ENCODE measurements at regions not wholly inside any gene's neighbourhood (a gene's known extent, or its start where the extent isn't known, plus 50 kb on each side); places are given as distances from the start of the nearest gene placed in this dataset.

DNA sequence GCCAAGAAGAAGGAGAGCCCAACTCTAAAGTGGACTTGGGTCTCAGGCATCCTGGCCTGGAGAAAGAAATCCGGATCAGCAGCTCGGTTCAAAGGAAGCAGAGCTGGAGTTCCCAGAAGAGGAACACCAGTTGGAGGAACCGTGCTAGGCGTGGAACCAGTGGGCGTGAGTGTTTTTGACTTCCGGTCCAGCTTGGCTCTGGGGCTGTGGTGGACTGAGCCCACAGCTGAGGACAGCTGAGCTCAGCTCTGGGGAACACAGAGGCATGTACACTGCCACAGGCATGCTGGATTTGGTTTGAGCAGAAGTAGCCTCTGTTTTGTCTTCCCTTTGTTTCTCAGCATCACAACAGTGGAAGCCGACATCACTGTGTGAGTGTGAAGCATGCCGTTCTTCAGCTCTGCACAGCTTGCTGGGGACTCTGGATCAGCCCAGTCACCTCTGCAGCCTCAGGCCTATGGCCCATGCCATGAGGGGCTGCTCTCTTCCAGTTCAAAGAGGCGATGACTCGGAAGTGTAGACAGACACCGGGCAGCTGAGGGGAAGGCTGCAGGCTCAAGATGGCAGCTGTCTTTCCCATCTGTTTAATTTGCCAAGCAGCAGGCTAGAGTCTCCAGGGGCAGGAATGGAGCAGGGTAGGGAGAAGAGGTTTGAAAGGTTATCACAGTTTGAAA, 185.8 kb upstream of the UBE3A start:
- peak overlapping the region; percentile 57 for H2AFZ ChIP-seq
- H3K9me3 ChIP-seq (ENCODE audit: low read depth): no peaks in the 10 kb centered on the region
- H3K4me3 ChIP-seq: no peak overlapping the region
- no peaks in the 10 kb centered on the region for H4K20me1 ChIP-seq (ENCODE audit: insufficient read depth)
- H3K36me3 ChIP-seq (ENCODE audit: low read depth): no peaks in the 10 kb centered on the region
- H3K4me1 ChIP-seq (ENCODE audit: insufficient read depth): no peaks in the 10 kb centered on the region
- in situ Hi-C loops (cut with MboI): no loop called here
- 19 to 20% methylated on average over 11 of the region's 11 CpGs for WGBS, 2 experiments (ENCODE audit: low coverage in 1 of 2, low lambda C conversion rate in 2 of 2, missing lambda C conversion rate in 2 of 2)
- no peak overlapping the region for H3K4me2 ChIP-seq (ENCODE audit: unreplicated experiment)
- no peaks in the 10 kb centered on the region for H3F3A ChIP-seq (ENCODE audit: insufficient read depth)
- no peaks in the 10 kb centered on the region for H3K79me2 ChIP-seq (ENCODE audit: insufficient read depth)
- H3K9ac ChIP-seq: no peak overlapping the region
- no peaks in the 10 kb centered on the region for H3K27me3 ChIP-seq (replicated peaks; ENCODE audit: insufficient read depth)
- DNase-seq: peak; percentile 9
- H3K27ac ChIP-seq: no peak overlapping the region
- no peaks in the 10 kb centered on the region for H3K9me2 ChIP-seq (ENCODE audit: insufficient read depth)
- TF ChIP-seq EZH2 (IDR thresholded peaks at IDR 0.05; ENCODE audit: insufficient read depth, poor library complexity, severe bottlenecking) (no peak), EZH2phosphoT487 (IDR thresholded peaks at IDR 0.05; ENCODE audit: insufficient read depth, low read depth) (no peak)

DNA sequence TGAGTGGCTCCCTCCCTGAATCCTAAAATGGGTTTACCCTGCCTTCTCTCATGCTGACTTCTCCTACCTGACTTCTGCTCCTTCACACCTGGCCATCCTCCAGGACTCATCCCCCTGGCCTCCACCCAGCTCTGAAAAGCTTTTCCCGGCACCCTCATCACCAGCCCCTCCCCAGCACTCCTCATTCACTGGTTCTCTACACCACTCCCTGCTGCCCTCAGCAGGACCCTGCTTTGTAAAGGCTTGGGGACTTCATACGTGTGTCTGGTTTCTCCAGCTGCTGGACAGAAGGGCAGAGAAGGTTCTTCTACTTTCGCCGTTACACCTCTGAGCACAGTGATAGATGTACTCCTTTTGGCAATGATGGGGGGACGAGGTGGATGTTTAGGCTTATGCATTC, 184.9 kb upstream of the UBE3A start:
- no peaks in the 10 kb centered on the region for H3F3A ChIP-seq (ENCODE audit: insufficient read depth)

DNA sequence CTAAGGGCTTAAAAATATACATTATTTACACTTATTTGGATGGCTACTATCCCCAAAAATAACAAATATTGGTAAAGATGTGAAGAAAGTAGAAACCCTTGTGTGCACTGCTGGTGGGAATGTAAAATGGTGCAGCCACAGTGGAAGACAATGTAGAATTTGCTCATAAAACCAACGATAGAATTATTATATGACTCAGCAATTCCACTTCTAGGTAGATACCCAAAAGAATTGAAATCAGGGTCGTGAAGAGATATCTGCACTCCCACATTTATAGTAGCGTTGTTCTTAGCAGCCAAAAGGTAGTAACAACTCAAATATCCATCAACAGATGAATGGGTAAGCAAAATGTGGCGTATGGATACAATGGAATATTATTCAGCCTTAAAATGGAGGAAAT, 181.6 kb upstream of the UBE3A start:
- in situ Hi-C loops (cut with MboI): no loop called here
- no peak overlapping the region for H3K4me3 ChIP-seq
- no peak overlapping the region for H2AFZ ChIP-seq
- no peaks in the 10 kb centered on the region for H3K79me2 ChIP-seq (ENCODE audit: insufficient read depth)
- H3F3A ChIP-seq (ENCODE audit: insufficient read depth): no peaks in the 10 kb centered on the region
- H3K9ac ChIP-seq: no peak overlapping the region
- H3K9me2 ChIP-seq (ENCODE audit: insufficient read depth): no peaks in the 10 kb centered on the region
- WGBS, 2 experiments (ENCODE audit: low coverage in 1 of 2, low lambda C conversion rate in 2 of 2, missing lambda C conversion rate in 2 of 2): 54 to 67% methylated on average over 4 of the region's 4 CpGs
- H4K20me1 ChIP-seq (ENCODE audit: insufficient read depth): no peaks in the 10 kb centered on the region
- no peaks in the 10 kb centered on the region for H3K4me1 ChIP-seq (ENCODE audit: insufficient read depth)
- H3K9me3 ChIP-seq (ENCODE audit: low read depth): no peaks in the 10 kb centered on the region
- no peak overlapping the region for H3K4me2 ChIP-seq (ENCODE audit: unreplicated experiment)
- H3K27me3 ChIP-seq (replicated peaks; ENCODE audit: insufficient read depth): no peaks in the 10 kb centered on the region
- no peak overlapping the region for H3K27ac ChIP-seq
- TF ChIP-seq EZH2phosphoT487 (IDR thresholded peaks at IDR 0.05; ENCODE audit: insufficient read depth, low read depth) (no peak), EZH2 (IDR thresholded peaks at IDR 0.05; ENCODE audit: insufficient read depth, poor library complexity, severe bottlenecking) (no peak)
- H3K36me3 ChIP-seq (ENCODE audit: low read depth): no peaks in the 10 kb centered on the region
- no peak for DNase-seq

More for the DNA sequence above, 184.9 kb upstream of the UBE3A start:
- no peaks in the 10 kb centered on the region for H3K4me1 ChIP-seq (ENCODE audit: insufficient read depth)
- H3K27ac ChIP-seq: no peak overlapping the region
- H3K36me3 ChIP-seq (ENCODE audit: low read depth): no peaks in the 10 kb centered on the region
- TF ChIP-seq EZH2phosphoT487 (IDR thresholded peaks at IDR 0.05; ENCODE audit: insufficient read depth, low read depth): no peak
- TF ChIP-seq EZH2 (IDR thresholded peaks at IDR 0.05; ENCODE audit: insufficient read depth, poor library complexity, severe bottlenecking): no peak
- WGBS, 2 experiments (ENCODE audit: low coverage in 1 of 2, low lambda C conversion rate in 2 of 2, missing lambda C conversion rate in 2 of 2): 64 to 68% methylated on average over 5 of the region's 5 CpGs
- H3K9me3 ChIP-seq (ENCODE audit: low read depth): no peaks in the 10 kb centered on the region
- no peaks in the 10 kb centered on the region for H4K20me1 ChIP-seq (ENCODE audit: insufficient read depth)
- in situ Hi-C loops (cut with MboI): no loop called here
- DNase-seq: no peak
- no peak overlapping the region for H3K4me3 ChIP-seq
- H3K79me2 ChIP-seq (ENCODE audit: insufficient read depth): no peaks in the 10 kb centered on the region
- no peak overlapping the region for H2AFZ ChIP-seq
- H3K9ac ChIP-seq: no peak overlapping the region
- no peak overlapping the region for H3K4me2 ChIP-seq (ENCODE audit: unreplicated experiment)
- no peaks in the 10 kb centered on the region for H3K27me3 ChIP-seq (replicated peaks; ENCODE audit: insufficient read depth)
- H3K9me2 ChIP-seq (ENCODE audit: insufficient read depth): no peaks in the 10 kb centered on the region

DNA sequence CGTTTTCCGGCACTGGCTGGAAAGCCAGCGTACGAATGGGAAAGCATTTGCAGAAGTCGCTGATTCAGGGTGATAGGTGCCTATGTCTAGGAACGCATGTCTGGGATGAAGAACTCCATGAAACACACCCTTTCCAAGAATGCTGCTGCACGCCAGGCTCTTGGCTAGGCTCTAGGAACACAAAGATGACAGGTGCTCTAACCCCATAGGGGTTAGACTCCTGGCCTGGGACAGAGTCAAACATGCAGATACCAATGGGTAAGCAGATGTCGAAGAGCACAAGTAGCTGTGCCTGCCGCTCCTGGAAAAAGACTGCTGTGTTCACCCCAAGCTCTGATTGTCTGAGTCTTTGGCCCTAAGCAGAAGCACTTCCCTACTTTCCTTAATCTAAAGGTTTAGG, 180.9 kb upstream of the UBE3A start:
- Histone ChIP-seq H3K4me1 (ENCODE audit: insufficient read depth) (no peaks in the 10 kb centered on the region), H3F3A (ENCODE audit: insufficient read depth) (no peaks in the 10 kb centered on the region), H3K4me2 (ENCODE audit: unreplicated experiment) (no peak overlapping the region), H3K36me3 (ENCODE audit: low read depth) (no peaks in the 10 kb centered on the region), H3K27me3 (replicated peaks; ENCODE audit: insufficient read depth) (no peaks in the 10 kb centered on the region), H3K27ac (no peak overlapping the region), H4K20me1 (ENCODE audit: insufficient read depth) (no peaks in the 10 kb centered on the region), H3K9ac (no peak overlapping the region), H3K9me3 (ENCODE audit: low read depth) (no peaks in the 10 kb centered on the region), H3K9me2 (ENCODE audit: insufficient read depth) (no peaks in the 10 kb centered on the region), H3K79me2 (ENCODE audit: insufficient read depth) (no peaks in the 10 kb centered on the region), H2AFZ (no peak overlapping the region), H3K4me3 (no peak overlapping the region)
- WGBS, 2 experiments (ENCODE audit: low coverage in 1 of 2, low lambda C conversion rate in 2 of 2, missing lambda C conversion rate in 2 of 2): 72 to 80% methylated on average over 8 of the region's 9 CpGs
- no peak for DNase-seq
- TF ChIP-seq EZH2phosphoT487 (IDR thresholded peaks at IDR 0.05; ENCODE audit: insufficient read depth, low read depth): no peak
- no peak for TF ChIP-seq EZH2 (IDR thresholded peaks at IDR 0.05; ENCODE audit: insufficient read depth, poor library complexity, severe bottlenecking)
- in situ Hi-C loops (cut with MboI): no loop called here
